22Rv1 (cell line): ENCODE measurements at regions not wholly inside any gene's neighbourhood (a gene's known extent, or its start where the extent isn't known, plus 50 kb on each side); places are given as distances from the start of the nearest gene placed in this dataset.

Source experiments
- CTCF ChIP-seq: fragments of 450-650 bp; IDR thresholded peaks from 2 replicates; pipeline ENCODE4 v1.5.1; 2017; ENCODE audit warnings: mild to moderate bottlenecking
- ZFX ChIP-seq: fragments of 450-650 bp; IDR thresholded peaks from 2 replicates; pipeline ENCODE4 v1.6.1; 2017; ENCODE audit warnings: antibody characterized with exemption, borderline replicate concordance

GRCh38 chr1:87246436-87246835, 82.2 kb upstream of the LMO4 start:
- TF ChIP-seq CTCF = no peak
- TF ChIP-seq ZFX = no peak
